22Rv1 (cell line): ENCODE measurements at regions not wholly inside any gene's neighbourhood (a gene's known extent, or its start where the extent isn't known, plus 50 kb on each side); places are given as distances from the start of the nearest gene placed in this dataset.

Experiments used
- ZFX ChIP-seq: fragments of 450-650 bp; IDR thresholded peaks from 2 replicates; pipeline ENCODE4 v1.6.1; 2017; ENCODE audit warnings: antibody characterized with exemption, borderline replicate concordance
- TF ChIP-seq, protein P1 (sequence below): fragments of 450-650 bp; IDR thresholded peaks from 2 replicates; pipeline ENCODE4 v1.5.1; 2017; ENCODE audit warnings: mild to moderate bottlenecking

- TF ChIP-seq, protein P1, sequence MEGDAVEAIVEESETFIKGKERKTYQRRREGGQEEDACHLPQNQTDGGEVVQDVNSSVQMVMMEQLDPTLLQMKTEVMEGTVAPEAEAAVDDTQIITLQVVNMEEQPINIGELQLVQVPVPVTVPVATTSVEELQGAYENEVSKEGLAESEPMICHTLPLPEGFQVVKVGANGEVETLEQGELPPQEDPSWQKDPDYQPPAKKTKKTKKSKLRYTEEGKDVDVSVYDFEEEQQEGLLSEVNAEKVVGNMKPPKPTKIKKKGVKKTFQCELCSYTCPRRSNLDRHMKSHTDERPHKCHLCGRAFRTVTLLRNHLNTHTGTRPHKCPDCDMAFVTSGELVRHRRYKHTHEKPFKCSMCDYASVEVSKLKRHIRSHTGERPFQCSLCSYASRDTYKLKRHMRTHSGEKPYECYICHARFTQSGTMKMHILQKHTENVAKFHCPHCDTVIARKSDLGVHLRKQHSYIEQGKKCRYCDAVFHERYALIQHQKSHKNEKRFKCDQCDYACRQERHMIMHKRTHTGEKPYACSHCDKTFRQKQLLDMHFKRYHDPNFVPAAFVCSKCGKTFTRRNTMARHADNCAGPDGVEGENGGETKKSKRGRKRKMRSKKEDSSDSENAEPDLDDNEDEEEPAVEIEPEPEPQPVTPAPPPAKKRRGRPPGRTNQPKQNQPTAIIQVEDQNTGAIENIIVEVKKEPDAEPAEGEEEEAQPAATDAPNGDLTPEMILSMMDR, result no peak
- no peak for TF ChIP-seq ZFX
These were observed 458.0 kb downstream of the FLRT2 start for GRCh38 chr14:85987907-85988306.
